HG03060 (cell line): ENCODE measurements at regions not wholly inside any gene's neighbourhood (a gene's known extent, or its start where the extent isn't known, plus 50 kb on each side); places are given as distances from the start of the nearest gene placed in this dataset.

Experiments
- ATAC-seq: cut with Tn5 transposase; IDR thresholded peaks from one replicate; pipeline ENCODE4 v1.9.1; 2021; ENCODE audit warnings: low read depth, moderate number of reproducible peaks; ENCODE audit not compliant: unreplicated experiment

- ATAC-seq: no peak
Measured at GRCh38 chr7:156143683-156144082, 331.4 kb upstream of the SHH start.

GRCh38 chr7:156143158-156143557, 330.9 kb upstream of the SHH start:
- no peak for ATAC-seq

DNA sequence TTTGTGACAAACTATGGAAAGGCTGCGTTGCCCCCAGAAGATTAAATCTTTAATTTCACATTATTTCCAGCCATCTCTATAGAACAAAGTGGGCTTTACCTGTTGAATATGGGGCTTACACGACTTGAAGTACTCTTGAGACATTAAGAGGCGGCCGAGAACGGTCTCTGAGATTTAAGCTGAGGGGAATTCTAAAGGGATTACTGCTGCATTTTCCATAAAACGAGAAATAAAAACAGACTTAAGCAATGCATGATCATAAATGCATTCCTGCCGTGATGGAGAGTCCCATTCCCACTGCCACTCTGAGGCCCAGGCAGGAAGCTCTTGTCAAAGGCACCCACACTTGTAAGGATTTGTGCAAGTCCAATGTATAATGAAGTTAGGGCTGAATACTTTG, 329.7 kb upstream of the SHH start:
- no peak for ATAC-seq

GRCh38 chr7:156140896-156141295, 328.6 kb upstream of the SHH start:
- ATAC-seq: no peak

DNA sequence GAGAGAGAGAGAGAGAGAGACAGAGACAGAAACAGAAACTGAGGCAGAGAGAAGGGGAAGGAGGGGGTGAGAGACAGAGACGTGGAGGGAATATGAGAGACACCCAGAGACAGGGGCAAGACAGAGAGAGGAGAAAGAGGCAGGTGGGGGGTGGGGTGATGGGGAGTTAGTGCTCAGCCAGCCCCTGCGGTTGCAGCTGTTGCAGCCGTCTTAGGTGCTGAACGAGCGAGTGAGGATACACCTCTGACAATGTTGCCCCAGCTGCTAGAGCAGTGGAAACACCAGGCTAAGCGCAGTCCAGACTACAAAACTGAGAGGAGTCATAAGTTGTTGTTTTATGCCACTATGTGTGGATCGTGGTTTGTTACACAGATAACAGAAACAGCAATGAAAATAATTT, 328.2 kb upstream of the SHH start:
- ATAC-seq: no peak

DNA sequence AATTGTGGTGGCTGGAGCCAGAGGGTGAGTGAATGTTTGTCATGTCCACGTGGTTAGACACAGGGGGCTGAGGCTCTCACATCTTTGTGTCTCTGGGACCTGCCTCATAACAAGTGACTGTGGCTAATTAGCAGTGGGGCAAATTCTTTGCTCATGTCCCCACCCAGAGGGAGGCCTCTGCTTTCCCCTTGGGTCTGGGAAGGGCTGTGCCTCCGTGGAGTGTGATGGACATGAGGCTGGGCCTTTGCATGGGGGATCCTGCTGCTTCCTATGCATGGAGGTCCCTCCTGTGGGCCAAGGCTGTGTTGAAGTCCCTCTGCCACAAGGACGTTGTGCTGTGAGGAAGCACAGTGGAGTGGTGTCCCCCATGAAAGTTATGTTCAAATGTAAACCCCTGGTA, 327.4 kb upstream of the SHH start:
- no peak for ATAC-seq

- ATAC-seq: no peak
Measured at GRCh38 chr7:156139112-156139511, 326.8 kb upstream of the SHH start.

- ATAC-seq: no peak
Measured at GRCh38 chr7:156131881-156132280, 319.6 kb upstream of the SHH start.

DNA sequence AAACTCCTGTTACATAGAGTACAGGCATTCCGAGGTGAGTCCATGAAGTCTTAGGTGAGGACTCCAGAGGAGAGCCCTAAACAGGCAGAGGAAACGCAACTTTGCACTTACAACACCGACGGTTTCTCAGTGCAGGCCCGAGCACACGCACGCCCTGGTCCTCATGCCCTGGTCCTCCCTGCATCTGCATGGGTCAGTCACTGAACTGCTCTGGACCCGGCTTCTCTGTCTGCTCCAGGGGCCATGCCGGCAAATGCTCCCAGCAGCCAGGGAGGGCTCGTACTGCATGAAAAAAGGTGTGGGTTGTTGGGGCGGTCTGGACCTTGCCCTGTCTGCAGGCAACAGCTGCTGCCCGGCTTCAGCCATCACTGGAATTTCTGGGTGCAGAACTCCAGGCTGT, 317.3 kb upstream of the SHH start:
- no peak for ATAC-seq

DNA sequence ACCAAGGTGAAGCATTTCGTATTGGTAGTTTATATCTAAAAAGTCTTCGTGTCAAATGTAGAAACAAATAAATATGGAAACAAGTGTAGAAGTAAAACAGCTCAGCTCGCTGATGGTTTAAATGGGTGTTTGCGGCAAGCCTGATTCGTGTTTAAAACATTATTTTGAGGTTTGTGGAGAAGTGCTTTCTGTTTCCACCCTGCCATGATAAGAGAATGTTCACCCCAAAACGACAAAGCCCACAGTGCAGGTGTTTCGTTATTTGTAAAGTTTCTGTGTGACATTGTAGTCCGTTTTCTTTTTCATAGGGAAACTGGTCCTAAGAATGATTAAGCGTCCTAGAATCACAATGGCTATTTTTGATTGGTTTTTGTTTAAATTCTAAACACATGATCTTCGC, 316.2 kb upstream of the SHH start:
- no peak for ATAC-seq

DNA sequence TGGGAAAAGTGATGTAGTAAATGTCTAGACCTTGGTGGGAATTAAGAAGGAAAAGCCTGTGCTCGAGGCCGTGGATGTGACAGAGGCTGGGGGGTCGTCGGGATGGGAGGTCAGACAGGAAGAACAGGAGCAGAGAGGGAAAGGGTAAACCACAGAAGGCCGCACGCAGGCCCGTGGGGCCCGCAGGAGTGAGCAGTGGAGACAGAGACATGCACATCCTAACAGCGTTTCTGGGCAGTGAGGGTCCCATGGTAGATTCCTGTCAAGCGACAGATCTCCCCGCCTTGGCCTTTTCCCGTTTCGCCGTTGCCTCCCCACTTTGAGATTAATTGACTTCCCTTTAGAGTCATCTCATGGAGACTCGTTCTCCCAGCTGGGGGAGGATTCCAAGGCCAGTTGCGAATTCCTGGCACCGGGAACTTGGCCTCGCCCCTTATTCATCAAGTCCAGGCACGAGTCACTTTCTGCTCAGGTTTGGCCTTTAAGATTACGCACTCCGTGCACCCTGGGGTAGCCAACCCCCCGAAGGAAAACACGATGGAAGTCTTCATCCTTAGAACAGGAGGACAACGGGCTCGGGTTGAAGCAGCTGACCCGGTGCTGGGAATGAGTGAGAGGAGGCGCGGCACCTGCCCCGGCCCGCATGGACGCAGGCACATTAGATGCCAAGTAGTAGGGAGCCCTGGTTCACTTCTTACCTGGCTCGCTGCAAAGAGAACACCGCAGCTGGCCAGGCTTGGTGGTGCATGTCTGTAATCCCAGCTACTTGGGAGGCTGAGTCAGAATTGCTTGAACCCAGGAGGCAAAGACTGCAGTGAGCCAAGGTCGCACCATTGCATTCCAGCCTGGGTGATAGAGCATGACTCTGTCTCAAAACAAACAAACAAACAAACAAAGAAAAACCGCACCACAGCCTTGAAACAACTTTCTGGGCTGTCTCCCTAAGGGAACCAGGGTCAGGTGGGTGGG, 315.2 kb upstream of the SHH start:
- no peak for ATAC-seq

GRCh38 chr7:156125841-156126730, 313.8 kb upstream of the SHH start:
- no peak for ATAC-seq

- no peak for ATAC-seq
Measured at GRCh38 chr7:156124356-156124755, 312.1 kb upstream of the SHH start.

DNA sequence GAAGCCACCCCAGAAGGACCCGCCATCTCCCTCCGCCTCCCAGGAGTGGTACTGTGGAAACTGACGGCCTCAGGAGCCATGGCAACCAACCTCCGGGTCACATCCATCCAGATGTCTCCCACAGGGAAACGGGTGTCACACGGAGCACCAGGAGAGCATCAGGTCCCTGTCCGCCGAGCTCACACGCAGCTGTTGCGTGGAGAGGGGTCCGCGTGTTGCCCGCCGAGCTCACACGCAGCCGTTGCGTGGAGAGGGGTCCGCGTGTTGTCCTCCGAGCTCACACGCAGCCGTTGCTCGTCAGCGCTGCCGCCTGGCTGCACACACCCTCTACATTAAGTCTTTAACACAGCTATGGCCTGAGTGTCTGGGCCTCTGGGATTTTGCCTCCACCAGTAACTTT, 311.1 kb upstream of the SHH start:
- ATAC-seq: no peak

DNA sequence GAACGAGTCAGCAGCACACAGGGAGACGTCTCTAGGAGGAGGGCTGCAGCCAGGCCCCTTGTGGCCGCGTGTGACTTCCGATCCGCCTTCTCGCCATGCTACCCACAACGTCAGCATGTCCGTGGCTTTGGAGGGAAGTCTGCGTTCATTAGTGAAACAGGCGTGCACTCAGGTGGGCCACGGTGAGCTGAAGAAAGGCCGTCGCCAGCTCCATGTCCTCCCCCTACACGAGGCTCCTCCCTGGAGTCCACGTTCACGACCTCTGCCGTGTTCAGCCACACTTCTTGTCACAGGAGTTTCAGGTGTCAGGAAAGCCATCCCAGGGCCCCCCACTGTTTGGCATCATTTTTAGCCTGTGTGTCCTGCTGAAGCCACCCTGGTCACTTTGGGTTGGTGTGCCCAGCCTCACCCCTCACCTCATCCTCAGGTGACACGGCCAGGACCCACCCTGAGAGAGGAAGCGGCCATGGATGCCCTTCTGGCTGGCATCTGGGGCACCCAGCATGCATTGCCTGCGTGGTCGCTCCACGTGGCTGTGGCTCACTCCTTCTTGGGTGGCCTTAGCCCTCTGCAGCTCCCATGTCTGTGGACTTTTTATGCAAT, 310.6 kb upstream of the SHH start:
- no peak for ATAC-seq

DNA sequence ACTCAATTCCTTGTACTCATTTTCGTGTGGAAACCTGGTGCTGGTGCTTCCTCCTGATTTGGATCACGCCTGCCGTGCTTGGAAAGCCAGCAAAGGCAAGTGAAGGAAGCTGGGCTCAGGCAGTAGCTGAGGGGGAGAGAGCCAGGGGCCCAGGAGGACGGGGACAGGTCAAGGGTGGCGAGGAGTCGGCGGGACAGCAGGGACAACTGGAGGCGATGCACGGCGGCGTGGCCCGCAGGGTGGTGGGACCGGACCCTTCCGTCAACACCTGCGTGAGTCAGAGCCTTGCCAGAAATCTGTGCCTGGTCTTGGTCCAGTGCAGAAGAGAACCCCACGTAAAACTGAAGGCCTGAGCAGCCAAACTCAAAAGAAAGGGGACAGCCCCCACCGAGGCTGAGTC, 309.7 kb upstream of the SHH start:
- ATAC-seq: no peak

GRCh38 chr7:156121434-156121833, 309.2 kb upstream of the SHH start:
- ATAC-seq: no peak

- ATAC-seq: no peak
Measured at GRCh38 chr7:156120552-156120951, 308.3 kb upstream of the SHH start.

GRCh38 chr7:156119771-156120170, 307.5 kb upstream of the SHH start:
- no peak for ATAC-seq

GRCh38 chr7:156118248-156118645, 306.0 kb upstream of the SHH start:
- ATAC-seq: no peak
